ENCODE measurements at regions not wholly inside any gene's neighbourhood (a gene's known extent, or its start where the extent isn't known, plus 50 kb on each side); places are given as distances from the start of the nearest gene placed in this dataset.
"Not testable (repeated sequence)": the region's sequence is repeated elsewhere in the genome, so short reads cannot be mapped to it uniquely, and the experiment has no call there.

- WGBS (ENCODE audit: insufficient coverage), result no CpG with 5 or more reads among the region's 2 CpGs
- Histone ChIP-seq H4K20me1 (ENCODE audit: insufficient read depth, low read length) (no peaks in the 10 kb centered on the region), H3K27ac (ENCODE audit: low read depth in 1 of 2, low read length in 2 of 2) (no peak overlapping the region), H3K4me1 (ENCODE audit: control insufficient read depth in 1 of 2, insufficient read depth in 2 of 2, low read length in 2 of 2) (no peaks in the 10 kb centered on the region), H3K36me3 (replicated peaks in 1 of 2; ENCODE audit: control insufficient read depth in 1 of 2, insufficient read depth in 2 of 2, low read length in 2 of 2) (no peaks in the 10 kb centered on the region), H2AFZ (ENCODE audit: insufficient read depth, low read depth, low read length, poor library complexity, severe bottlenecking) (no peak overlapping the region), H3K79me2 (ENCODE audit: insufficient read depth, low read length) (no peaks in the 10 kb centered on the region), H3K4me2 (replicated peaks; ENCODE audit: extremely low read depth, low read length, poor library complexity, severe bottlenecking) (no peak overlapping the region), H3K9me3 (replicated peaks in 1 of 2; ENCODE audit: control insufficient read depth in 1 of 2, insufficient read depth in 1 of 2, low read length in 2 of 2) (peaks cover 0 to 3% of the 10 kb centered on the region in 2 donors), H3K4me3 (replicated peaks in 1 of 3; ENCODE audit: low read depth in 2 of 3, low read length in 3 of 3) (no peak overlapping the region), H3K9ac (ENCODE audit: insufficient read depth, low read length, poor library complexity, severe bottlenecking) (no peak overlapping the region), H3K27me3 (ENCODE audit: control insufficient read depth in 2 of 2, insufficient read depth in 2 of 2, low read length in 2 of 2) (no peaks in the 10 kb centered on the region)
- Mint-ChIP-seq H3K27me3 (ENCODE audit: low read depth in 3 of 3) (no peaks in the 10 kb centered on the region), H3K36me3 (no peaks in the 10 kb centered on the region), H3K4me1 (no peaks in the 10 kb centered on the region), H3K9me3 (peaks cover 0 to 8% (median 2%) of the 10 kb centered on the region in 7 donors), H3K4me3 (no peak overlapping the region), H3K27ac (no peak overlapping the region)
- intact Hi-C loops (cut with micrococcal nuclease), result no loop called here
- no peak for DNase-seq
- TF ChIP-seq, protein P1, sequence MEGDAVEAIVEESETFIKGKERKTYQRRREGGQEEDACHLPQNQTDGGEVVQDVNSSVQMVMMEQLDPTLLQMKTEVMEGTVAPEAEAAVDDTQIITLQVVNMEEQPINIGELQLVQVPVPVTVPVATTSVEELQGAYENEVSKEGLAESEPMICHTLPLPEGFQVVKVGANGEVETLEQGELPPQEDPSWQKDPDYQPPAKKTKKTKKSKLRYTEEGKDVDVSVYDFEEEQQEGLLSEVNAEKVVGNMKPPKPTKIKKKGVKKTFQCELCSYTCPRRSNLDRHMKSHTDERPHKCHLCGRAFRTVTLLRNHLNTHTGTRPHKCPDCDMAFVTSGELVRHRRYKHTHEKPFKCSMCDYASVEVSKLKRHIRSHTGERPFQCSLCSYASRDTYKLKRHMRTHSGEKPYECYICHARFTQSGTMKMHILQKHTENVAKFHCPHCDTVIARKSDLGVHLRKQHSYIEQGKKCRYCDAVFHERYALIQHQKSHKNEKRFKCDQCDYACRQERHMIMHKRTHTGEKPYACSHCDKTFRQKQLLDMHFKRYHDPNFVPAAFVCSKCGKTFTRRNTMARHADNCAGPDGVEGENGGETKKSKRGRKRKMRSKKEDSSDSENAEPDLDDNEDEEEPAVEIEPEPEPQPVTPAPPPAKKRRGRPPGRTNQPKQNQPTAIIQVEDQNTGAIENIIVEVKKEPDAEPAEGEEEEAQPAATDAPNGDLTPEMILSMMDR (IDR thresholded peaks at IDR 0.05), result no peak
Observed at GRCh38 chr3:145313751-145314150, 847.2 kb downstream of the PLOD2 start.

DNA sequence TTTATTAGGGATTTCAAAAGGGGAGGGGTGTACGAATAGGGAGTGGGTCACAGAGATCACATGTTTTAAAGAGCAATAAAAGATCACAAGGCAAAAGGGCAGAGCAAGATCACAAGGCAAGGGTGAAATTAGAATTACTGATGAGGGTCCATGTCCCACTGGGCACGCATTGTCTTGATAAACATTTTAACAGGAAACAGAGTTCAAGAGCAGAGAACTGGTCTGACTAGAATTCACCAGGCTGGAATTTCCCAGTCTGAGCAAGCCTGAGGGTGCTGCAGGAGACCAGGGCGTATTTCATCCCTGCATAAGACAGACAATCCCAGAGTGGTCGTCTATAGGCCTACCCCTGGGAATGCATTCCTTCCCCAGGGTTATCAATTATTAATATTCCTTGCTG is 844.7 kb downstream of the PLOD2 start:
- intact Hi-C loops (cut with micrococcal nuclease); H3K27me3 ChIP-seq (ENCODE audit: control insufficient read depth in 2 of 2, insufficient read depth in 2 of 2, low read length in 2 of 2); H3K27ac Mint-ChIP-seq; H3K9me3 Mint-ChIP-seq; H3K4me3 ChIP-seq (replicated peaks in 1 of 3; ENCODE audit: low read depth in 2 of 3, low read length in 3 of 3); DNase-seq; H3K4me1 Mint-ChIP-seq; H3K36me3 ChIP-seq (replicated peaks in 1 of 2; ENCODE audit: control insufficient read depth in 1 of 2, insufficient read depth in 2 of 2, low read length in 2 of 2); H3K4me2 ChIP-seq (replicated peaks; ENCODE audit: extremely low read depth, low read length, poor library complexity, severe bottlenecking); H3K9ac ChIP-seq (ENCODE audit: insufficient read depth, low read length, poor library complexity, severe bottlenecking); H3K27ac ChIP-seq (ENCODE audit: low read depth in 1 of 2, low read length in 2 of 2); H3K79me2 ChIP-seq (ENCODE audit: insufficient read depth, low read length); H3K36me3 Mint-ChIP-seq; H2AFZ ChIP-seq (ENCODE audit: insufficient read depth, low read depth, low read length, poor library complexity, severe bottlenecking); H3K4me3 Mint-ChIP-seq; H4K20me1 ChIP-seq (ENCODE audit: insufficient read depth, low read length); H3K27me3 Mint-ChIP-seq (ENCODE audit: low read depth in 3 of 3); H3K4me1 ChIP-seq (ENCODE audit: control insufficient read depth in 1 of 2, insufficient read depth in 2 of 2, low read length in 2 of 2); H3K9me3 ChIP-seq (replicated peaks in 1 of 2; ENCODE audit: control insufficient read depth in 1 of 2, insufficient read depth in 1 of 2, low read length in 2 of 2): not testable (repeated sequence)
- WGBS (ENCODE audit: insufficient coverage), result 74% methylated on average over 2 of the region's 4 CpGs

All from CD14-positive monocyte (primary cell).